AG04449 (cell line): ENCODE measurements at regions not wholly inside any gene's neighbourhood (a gene's known extent, or its start where the extent isn't known, plus 50 kb on each side); places are given as distances from the start of the nearest gene placed in this dataset.
"Not testable (repeated sequence)": the region's sequence is repeated elsewhere in the genome, so short reads cannot be mapped to it uniquely, and the experiment has no call there.

ENCODE experiments used
- CTCF ChIA-PET: fragments of 350-600 bp; formaldehyde crosslinking; extraction: SDS; loops from one replicate; lab custom pipeline; 2021; ENCODE audit warnings: antibody characterized with exemption; lab: Yijun Ruan, JAX
- POLR2A ChIA-PET: fragments of 400-600, 350-600 bp; formaldehyde crosslinking; extraction: SDS; loops from one replicate; lab custom pipeline; 2020; ENCODE audit warnings: antibody characterized with exemption, inconsistent platforms; lab: Yijun Ruan, JAX
- DNase-seq: peaks from one replicate; pipeline ENCODE4 v3.0.0-alpha.2; 2010; ENCODE audit warnings: low read depth, low spot score
- H3K4me3 ChIP-seq: 2 replicates; pipeline ENCODE4 v1.5.1; 2011; ENCODE audit warnings: low read depth, mild to moderate bottlenecking, control low read depth, low read length
- TF ChIP-seq, protein P1 (sequence below): IDR thresholded peaks from one replicate; pipeline ENCODE4 v1.5.1; 2011; ENCODE audit warnings: mild to moderate bottlenecking, moderate library complexity, low read length, control low read depth, inconsistent platforms; ENCODE audit not compliant: insufficient read depth; ENCODE audit errors: missing control alignments

DNA sequence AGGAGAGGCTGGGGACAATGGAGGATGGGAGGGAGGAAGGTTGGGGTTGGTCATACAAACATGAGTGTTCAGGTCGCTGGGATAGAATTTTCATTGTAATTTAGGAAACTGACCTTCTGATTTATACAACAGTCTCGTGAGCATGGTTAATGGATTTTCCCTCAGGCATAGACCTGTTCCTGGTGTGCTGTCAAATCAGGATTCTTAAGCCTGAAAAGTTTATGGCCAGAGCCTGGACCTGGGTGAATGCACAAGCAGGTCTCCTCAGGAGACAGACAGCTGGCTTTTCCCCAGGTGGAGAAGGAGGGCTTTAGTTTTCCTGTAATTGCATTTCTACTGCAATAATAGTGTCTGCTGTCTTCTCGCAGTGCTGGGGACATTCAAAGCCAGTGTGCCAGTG is 338.0 kb downstream of the SHQ1 start:
- TF ChIP-seq, protein P1, sequence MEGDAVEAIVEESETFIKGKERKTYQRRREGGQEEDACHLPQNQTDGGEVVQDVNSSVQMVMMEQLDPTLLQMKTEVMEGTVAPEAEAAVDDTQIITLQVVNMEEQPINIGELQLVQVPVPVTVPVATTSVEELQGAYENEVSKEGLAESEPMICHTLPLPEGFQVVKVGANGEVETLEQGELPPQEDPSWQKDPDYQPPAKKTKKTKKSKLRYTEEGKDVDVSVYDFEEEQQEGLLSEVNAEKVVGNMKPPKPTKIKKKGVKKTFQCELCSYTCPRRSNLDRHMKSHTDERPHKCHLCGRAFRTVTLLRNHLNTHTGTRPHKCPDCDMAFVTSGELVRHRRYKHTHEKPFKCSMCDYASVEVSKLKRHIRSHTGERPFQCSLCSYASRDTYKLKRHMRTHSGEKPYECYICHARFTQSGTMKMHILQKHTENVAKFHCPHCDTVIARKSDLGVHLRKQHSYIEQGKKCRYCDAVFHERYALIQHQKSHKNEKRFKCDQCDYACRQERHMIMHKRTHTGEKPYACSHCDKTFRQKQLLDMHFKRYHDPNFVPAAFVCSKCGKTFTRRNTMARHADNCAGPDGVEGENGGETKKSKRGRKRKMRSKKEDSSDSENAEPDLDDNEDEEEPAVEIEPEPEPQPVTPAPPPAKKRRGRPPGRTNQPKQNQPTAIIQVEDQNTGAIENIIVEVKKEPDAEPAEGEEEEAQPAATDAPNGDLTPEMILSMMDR, result no peak
- CTCF ChIA-PET, result interaction anchor here (1.1 kb wide), 1 partner anchor 58 kb away, joined by 3 read pairs; no protein-coding TSS in a partner anchor
- POLR2A ChIA-PET, result no interaction called here

DNA sequence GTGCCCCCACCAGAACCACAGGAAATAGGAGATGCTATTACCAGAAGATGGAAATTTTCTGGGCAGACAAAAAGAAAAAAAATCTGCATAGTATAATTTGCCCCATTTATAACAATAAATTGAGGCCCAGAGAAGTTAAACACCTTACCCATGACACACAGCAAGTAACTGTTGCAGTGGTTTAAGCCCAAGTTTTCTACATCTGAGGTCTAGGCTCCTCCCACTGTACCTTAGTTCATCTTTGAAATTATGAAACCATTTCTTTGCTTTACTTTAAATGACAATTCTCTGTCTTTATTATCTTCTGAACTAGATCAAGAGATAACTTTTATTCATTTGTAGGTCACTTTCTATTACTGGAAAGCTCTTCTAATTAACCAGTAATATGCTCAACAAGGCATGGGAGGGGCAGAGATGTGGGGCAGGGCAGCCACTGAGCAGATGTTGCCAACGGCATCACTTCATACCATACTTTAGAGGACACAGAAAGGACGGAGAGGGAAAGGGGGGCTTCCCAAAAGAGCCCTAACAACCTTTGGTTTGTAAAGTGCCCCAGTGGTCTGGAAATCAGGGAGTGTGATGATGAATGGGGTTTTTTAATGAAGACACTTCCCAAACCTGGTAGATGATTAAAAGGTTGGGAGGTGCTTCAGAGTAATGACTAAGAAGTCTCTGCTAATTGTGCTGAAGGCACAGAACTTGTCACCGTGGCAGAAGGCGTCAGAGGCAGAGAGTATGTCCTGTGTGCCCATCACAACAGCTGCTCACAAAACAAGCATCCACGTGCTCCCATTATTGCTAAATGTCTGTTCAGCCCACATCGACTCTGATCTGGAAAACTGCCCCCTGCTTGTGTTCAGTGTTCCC is 342.5 kb downstream of the SHQ1 start:
- CTCF ChIA-PET, result interaction anchor here (1.1 kb wide), 1 partner anchor 630 kb away, joined by 3 read pairs; no protein-coding TSS in a partner anchor
- no peak for DNase-seq
- POLR2A ChIA-PET, result no interaction called here
- TF ChIP-seq, protein P1, result no peak
- no peak overlapping the region for H3K4me3 ChIP-seq

More for the DNA sequence above, 338.0 kb downstream of the SHQ1 start:
- DNase-seq, result no peak
- H3K4me3 ChIP-seq, result no peak overlapping the region

DNA sequence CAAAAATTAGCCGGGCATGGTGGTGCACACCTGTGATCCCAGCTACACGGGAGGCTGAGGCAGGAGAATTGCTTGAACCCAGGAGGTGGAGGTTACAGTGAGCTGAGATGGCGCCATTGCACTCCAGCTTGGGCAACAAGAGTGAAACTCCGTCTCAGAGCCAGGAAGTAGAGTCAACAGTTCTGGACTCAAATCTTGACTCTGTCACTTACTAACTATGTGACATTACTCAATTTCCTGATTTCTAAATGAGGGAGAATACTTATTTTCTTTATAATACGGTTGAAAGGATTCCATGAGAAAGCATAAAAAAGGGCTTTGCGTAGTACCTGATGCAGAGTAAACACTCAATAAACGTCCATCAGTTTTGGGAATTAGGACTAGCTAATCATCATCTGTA is 350.7 kb downstream of the SHQ1 start:
- DNase-seq, CTCF ChIA-PET, H3K4me3 ChIP-seq, POLR2A ChIA-PET: not testable (repeated sequence)

DNA sequence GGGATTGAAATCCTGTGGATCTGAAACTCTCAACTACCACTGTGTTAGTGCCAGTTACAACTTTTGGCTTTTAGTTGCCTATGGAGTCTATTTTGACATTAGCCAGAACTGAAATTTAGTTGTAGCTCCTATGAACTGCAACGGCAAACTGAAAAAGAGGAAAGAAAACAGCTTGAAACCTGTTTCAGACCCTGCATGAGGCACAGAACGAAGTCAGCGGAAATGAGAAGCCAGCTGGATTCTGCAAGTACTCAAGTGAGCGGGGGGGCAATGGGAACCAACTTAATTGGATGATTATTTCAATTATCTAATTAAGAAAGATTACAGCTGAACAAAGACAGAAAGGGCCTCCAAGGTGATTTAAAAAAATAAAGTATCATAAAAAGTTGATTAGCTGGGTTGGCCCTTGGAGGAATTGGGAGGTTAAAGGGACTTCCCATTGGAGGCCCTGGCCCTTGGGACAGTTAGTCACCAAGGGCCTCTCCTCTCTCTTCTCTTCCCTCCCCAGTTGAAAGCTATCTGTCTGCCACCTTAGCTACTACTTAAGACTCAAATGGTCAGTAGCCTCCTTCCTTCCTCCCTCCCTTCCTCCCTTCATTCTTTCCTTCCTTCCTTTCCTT is 352.1 kb downstream of the SHQ1 start:
- CTCF ChIA-PET, result no interaction called here

DNA sequence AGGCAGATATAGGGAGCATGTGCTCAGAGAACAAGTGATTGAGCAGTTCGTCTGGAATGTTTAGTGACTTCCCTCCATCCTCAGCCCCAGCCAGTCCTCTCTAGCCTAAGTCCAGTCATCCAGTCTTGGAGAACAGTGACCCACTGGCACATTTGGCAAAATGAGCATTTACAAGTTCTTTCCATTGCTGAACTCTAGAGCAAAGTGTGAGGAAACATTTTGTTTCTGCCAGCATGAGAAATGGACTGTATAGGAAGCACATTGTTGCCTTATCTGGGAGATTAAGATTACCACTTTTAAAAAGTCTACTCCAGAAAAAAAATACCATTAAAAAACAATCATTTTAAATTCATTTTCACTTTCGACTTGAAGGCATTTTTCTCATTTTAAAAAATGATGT is 353.6 kb downstream of the SHQ1 start:
- TF ChIP-seq, protein P1, result no peak
- ChIA-PET POLR2A (no interaction called here), CTCF (no interaction called here)
- no peak overlapping the region for H3K4me3 ChIP-seq
- no peak for DNase-seq

More for the DNA sequence above, 352.1 kb downstream of the SHQ1 start:
- no peak overlapping the region for H3K4me3 ChIP-seq
- POLR2A ChIA-PET, result no interaction called here
- TF ChIP-seq, protein P1, result no peak
- no peak for DNase-seq

DNA sequence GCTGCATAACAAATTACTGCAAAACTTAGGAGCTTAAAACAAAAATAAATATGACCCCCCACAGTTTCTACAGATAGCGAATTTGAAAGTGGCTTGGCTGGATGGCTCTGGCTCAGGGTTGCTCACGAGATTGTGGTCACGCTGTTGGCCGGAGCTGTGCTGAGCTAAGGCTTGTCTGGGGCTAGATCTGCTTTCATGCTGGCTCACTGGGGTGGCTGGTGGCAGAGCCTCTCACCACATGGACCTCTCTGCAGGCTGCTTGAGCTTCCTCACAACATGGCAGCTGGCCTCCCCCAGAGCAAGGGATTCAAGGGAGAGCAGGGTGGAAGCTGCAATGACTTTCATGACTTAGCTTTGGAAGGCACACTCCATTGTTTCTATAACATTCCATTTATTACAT is 354.1 kb downstream of the SHQ1 start:
- TF ChIP-seq, protein P1, result no peak
- DNase-seq, result no peak
- ChIA-PET POLR2A (no interaction called here), CTCF (no interaction called here)
- H3K4me3 ChIP-seq, result no peak overlapping the region
